GM18873 (cell line): ENCODE measurements at regions not wholly inside any gene's neighbourhood (a gene's known extent, or its start where the extent isn't known, plus 50 kb on each side); places are given as distances from the start of the nearest gene placed in this dataset.
A peak's percentile ranks its signal among the peaks of the same experiment; 100 is the strongest.
"Not testable (repeated sequence)": the region's sequence is repeated elsewhere in the genome, so short reads cannot be mapped to it uniquely, and the experiment has no call there.

Experiments used
- ATAC-seq: cut with Tn5 transposase; IDR thresholded peaks from one replicate; pipeline ENCODE4 v1.9.1; 2021; ENCODE audit warnings: mild to moderate bottlenecking, moderate library complexity, moderate number of reproducible peaks; ENCODE audit not compliant: unreplicated experiment, low FRiP score

DNA sequence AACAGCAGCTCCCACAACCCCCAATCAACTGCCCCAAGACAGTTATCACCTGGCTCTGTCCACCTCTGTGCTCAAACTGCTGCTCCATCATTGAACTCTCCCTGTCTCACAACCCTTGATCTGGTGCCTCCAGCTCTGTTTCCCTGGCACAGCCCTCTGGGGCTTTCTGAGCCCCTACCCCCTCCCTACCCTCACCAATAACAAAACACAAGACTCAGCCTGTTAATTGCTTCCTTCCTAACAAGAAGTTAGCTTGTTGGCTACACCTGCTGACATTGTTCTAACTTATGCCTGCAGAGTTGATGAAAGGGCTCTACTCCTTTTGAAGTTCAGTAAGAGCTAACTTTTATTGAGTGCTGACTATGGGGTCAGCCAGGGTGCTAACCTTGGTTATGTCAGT, 99.4 kb upstream of the FNDC3A start:
- ATAC-seq: no peak

DNA sequence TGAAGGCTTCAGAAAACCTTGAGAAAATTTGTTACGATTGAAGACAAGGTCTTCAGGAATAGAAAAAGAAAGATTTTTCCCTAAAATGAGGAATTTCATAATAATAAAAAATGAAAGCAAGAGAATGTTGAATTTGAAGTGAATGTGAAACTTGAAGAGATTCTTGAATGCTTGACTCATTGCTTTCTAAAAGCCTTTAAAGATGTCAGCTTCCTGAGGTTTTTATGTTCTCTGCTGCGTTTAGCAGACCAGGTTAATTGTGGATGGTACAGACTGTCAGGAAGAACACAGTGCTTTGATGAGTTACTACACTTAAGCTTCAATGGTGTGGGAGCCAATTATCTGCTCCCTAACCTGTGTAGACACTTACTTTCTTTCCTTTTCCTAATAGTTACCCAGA, 96.3 kb upstream of the FNDC3A start:
- ATAC-seq: no peak

DNA sequence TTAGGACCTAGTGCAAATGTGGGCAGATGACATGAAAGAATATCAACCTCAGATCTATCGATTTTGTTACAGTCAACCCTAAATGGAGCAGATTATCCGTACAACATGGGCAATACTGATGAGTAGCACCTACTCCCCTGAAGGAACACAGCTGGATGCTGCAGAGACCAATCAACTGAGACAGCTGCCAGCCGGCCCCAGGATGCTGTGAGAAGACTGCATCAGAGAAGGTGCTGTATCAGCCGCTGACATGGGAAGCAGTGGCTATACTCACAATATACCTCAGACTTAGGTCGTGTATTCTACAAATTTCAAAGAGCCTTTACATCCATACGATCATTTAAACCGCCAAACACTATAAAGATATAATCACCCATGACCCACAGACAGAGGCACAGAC, 95.9 kb upstream of the FNDC3A start:
- ATAC-seq: no peak

DNA sequence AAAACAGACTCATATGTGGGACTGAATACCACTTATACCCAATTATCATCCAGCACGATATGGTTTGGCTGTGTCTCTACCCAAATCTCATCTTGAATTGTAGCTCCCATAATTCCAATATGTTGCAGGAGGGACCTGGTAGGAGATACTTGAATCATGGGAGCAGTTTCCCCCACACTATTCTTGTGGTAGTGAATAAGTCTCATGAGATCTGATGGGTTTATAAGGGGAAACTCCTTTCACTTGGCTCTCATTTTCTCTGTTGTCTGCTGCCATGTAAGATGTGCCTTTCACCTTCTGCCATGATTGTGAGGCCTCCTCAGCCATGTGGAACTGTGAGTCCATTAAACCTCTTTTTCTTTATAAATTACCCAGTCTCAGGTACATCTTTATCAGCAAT, 91.9 kb upstream of the FNDC3A start:
- ATAC-seq: not testable (repeated sequence)

DNA sequence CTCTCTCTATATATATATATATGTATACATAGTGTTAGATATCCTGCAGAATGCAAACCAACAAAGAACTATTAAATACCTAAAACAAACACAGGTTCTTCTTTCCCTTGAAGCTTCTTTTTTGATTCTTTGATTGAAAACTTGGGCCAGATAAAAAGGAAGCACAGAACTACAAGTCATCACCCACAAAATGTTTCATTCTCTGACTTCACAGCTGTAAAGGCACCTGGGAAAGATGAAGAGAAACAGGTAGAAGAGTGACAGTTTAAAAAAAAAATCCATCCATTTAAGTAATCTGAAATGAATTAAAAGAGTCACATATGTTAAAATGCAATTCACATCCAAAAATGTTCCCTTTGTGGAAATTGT, 90.7 kb upstream of the FNDC3A start:
- no peak for ATAC-seq

DNA sequence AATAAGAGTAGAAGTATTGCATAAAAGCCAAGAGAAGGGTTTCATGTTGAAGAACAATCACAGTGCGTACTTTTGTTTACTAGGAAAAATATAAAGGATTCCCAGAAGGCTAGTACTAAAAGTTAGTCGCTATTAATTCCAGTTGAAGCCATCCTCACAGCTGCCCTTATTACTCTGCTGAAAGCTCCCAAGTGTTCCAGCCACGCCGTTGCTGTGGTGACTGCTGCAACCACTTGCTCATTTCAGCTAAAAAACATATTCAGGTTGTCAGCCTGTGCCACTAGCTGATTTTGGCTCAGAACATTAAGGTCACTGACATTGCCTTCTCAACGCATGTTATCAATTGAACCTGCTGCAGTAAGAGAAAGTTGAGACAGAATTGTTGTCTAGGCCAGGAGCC, 87.1 kb upstream of the FNDC3A start:
- no peak for ATAC-seq

DNA sequence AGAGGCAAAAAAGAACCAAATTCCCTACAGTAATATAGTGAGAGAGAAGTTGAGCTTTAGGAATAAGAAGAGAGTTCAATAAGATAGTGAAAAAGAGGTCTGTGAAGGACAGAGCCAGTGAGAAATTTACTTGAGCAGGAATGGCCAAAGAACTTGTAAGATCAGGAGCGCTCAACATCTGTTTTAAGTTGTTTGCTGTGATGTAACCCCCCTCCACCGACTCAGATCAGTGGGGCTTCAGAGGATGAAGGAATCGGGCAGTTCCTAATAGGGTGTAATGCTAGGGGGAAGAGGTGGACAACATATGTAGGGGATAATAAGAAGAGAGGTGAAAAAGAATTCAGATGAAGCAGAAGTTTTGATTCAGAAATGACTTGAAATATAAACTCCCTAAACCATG, 85.3 kb upstream of the FNDC3A start:
- no peak for ATAC-seq

DNA sequence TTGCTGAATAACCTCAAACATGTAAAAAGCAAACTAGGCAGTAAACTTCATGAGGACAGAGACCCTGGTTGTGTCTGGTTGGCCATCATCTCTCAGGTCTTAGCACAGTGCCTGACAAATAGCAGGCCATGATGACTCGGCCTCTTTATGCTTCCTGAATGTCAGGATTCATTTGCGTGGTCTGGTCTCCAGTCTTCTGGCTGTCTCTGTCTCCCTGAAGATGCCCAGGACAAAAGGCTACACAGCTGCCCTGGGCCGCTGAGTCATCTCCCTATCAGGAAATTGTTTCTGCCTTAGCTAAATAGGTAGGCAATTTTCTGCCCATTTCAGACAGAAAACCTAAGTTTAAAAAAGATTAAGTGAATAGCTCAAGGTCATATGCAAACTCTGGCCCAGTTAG, 84.1 kb upstream of the FNDC3A start:
- ATAC-seq: no peak

DNA sequence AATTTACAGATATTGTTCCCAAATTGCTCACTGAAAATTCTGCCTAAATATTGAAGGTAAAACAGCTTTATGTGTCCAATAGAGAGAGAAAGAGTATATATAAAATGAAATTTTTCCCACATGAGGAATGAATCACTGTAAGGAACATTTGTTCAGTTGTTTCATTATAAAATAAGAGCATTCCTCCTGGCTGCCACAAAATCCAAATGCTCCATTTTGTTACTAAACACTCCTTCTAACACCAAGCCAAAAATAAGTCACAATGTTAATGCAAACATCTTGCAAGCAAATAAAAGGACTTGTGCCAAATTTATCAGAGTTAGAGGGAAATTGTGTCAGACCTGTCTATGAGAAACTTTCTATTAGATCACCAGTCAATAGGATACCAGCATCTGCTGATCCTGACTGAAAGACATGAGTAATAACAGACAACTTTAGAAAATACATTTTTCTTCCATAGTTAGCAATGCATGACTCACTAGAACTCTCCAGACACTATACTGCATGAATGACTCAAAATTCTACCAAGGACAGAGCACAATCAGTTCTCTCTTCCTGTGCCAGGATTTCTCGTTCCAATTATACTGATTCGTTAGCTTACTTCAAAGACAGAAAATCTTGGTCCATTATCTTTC, 83.5 kb upstream of the FNDC3A start:
- ATAC-seq: peak; percentile 58

DNA sequence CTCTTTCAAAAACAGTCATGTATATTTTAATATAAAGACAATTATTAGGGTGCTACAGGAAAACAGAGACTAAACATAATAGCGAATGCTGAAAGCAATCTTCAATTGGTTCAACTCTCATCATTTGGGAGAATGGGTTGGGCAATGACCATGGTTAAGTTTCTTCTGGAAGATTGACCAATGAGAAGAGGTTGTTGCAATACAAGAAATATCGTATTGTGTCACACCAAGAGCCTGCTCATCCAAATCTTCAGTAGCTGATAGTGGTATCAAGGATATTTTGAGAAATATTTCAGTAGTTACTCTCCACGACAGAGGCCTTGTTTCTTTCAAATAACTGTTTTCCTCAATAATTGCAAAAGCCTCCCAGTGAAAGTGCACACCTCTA, 83.0 kb upstream of the FNDC3A start:
- ATAC-seq: no peak

DNA sequence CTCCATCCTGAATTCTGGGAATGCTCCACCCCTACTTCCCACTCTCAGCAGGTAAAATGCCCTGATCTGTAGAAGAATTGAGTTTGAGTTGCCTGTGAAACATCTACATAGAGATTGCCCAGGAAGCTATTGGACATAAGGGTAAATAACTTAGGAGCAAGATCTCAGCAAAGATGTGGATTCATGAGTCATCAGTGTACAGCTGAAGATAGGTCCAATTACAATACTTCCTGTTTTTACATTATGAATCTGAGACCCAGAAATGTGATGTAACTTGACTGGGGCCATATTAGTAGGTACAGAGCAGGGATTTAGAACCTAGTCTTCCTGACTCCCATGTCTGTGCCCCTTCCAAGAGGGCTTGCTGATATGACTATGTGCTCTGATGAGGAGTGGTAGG, 79.4 kb upstream of the FNDC3A start:
- ATAC-seq: no peak

DNA sequence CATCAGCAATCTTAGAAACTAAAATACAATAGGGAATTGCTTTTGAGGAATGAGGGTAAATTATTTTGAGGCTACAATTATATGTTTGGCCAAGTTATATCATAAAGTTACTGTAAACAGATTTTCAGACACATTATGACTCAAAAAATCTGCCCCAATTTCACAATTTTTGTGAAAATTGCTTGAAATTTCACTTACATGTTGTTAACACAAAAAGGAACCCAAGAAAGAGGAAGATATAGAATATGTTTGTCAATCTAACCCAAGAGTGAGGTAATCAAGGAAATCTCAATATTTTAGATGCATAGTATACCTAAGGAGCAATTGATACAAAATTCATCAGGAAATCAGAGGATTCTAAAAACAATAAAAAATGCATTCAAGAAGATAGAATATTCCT, 73.9 kb upstream of the FNDC3A start:
- ATAC-seq: no peak

DNA sequence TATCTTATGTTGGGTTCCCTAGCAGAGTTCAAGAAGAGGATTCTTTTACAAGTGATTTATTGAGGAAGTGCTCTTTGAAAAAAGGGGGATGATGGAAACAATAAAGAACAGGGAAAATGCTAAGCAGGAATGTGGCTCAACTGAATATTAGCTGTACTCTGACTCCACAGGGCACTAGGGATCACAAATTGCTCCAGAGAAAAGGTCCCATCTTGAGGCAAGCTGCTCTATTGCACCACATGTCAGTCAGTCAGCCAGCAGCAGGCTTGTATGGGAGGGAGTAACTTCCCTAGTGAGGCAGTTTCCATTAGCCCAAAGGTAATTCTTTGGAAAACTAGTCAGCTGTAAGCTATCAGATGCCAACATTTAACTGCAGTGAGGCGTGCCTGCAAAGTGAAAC, 73.3 kb upstream of the FNDC3A start:
- ATAC-seq: no peak

DNA sequence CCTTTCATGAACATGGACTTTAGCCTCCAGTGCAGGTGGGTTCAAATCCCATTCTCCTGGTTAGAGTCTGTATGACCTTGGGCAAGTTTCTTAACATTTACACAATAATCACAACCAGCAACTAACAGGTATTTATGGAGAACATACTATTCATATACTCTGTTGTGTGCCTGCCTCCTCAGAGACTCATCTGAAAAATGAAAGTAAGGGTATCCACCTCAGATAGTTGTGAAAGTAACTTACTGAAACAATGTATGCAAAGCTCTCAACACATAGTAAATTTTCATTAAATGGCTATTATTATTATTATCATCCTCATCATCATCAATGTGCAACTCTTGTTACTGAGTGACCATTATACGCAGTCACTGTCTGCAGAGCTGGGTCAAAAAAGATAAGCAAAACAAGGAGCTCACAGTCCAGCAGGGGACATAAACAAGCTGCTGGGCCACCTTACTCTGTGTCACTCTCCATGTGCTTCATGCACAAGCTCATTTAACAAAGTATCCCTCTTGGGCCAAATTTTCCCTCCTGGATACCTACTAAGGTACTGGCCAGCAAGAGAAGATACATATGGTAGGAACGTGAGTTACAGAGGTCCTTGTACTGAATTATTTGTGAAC, 70.9 kb upstream of the FNDC3A start:
- no peak for ATAC-seq

DNA sequence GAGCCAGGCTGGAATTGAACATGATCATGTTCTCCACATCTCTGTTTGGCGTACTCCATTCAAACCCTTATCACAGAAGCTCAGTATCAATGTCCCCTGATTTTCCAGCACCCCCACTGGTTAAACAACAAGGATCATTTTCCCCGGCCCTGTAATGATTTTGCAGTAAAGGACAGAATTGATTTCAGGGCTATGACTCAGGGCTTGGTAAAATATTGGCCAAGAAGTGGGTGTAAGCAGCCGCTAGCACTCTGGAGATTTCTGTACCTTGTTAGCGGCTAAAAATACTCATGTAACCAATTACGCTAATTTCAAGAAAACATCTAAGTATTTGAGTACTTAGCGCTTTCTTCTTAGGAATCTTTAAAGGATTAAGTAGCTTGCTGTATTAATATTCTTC, 69.5 kb upstream of the FNDC3A start:
- ATAC-seq: no peak

DNA sequence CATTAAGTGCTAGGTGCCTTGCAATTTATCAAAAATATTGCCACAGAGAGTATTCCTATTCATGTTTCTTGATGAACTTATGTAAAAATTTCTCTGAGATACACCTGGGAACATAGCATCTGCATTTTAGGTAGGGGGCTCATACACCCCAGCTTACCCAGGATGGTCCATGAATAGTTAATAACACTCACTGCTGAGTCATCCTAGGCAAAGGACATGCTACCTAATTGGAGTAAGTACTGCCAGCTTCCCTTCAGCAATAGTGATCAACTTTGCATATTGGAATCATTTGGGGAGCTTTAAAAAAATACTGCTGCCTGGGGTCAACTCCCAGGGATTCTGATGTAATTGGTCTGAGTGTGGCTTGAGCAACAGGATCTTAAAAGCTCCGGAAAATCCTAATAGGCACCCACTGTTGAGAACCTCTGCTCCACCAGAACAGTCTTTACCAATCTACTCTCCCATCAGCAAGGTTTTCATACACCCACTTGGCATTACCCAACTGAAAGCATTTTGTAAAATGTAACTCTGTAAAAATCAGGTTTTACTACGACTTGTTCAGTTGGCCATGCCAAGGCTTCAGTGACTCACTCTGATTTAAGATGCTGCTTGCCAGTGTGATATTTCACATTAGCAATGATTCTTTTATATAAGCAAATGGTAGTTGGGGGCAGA, 67.2 kb upstream of the FNDC3A start:
- no peak for ATAC-seq

DNA sequence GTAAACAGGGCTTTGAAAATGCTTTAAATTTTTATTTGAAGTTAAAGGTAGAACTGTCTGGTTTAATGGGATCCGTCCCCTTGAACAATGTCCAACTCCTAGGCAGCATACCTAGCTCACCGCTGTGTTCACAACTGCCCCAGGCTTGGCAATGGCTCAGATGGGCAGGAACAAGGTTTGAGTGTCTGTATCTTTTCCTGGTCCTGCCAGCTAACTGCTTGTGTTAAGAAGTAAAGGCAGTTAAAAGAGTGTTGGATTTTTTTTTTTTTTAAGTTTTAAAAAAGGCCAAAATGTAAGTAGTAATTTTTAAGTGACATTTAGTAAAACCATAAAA, 66.7 kb upstream of the FNDC3A start:
- no peak for ATAC-seq

DNA sequence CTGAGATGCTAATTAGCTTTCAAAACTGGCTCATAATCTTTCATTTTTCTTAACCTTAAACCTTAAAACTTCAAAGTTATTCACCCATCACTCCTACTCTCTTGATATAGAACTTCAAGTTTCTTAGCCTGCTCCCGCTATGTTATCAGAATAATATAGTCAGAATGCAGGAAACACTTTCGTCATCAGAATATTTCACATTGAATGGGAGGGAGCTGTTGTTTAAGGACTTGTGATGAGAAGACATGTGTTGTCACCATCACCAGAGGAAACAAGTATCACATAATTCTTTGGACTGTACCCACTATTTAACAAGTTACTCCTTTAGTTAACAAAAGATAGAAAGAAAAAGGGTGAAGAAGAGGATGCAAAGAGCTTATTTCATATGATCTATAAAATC, 65.0 kb upstream of the FNDC3A start:
- no peak for ATAC-seq

DNA sequence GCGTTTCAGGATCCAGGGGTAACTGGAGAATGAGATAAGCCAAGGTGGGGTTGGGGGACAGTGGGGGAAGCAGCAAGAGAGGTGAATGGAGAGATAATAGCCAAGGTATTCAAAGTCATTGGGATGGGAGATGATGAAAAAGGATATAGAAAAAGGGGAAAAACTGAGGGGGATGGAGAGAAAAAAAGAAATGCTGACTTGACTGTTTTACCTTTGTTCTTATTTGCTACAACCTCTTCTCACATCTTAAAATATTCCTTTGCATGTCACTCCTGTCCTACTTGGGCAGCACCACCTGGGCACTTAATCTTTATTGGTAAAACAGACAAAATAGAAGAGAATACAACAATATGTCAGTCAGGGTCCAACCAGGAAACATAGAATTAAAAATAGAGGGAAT, 56.0 kb upstream of the FNDC3A start:
- ATAC-seq: no peak

DNA sequence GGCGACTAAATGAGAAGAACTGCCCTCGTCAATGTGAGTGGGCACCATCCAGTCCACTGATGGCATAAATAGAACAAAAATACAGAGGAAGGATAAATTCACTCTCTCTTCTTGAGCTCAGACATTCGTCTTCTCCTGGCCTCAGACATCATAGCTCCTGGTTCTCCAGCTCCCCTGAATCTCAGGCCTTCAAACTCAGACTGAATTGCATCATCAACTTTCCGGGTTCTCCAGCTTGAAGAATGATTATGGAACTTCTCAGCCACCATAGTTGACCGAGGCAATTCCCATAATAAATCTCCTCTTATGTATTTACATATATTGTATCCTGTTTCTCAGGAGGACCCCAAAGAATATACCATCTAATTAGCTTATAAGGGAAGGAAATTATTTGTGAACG, 55.0 kb upstream of the FNDC3A start:
- no peak for ATAC-seq

DNA sequence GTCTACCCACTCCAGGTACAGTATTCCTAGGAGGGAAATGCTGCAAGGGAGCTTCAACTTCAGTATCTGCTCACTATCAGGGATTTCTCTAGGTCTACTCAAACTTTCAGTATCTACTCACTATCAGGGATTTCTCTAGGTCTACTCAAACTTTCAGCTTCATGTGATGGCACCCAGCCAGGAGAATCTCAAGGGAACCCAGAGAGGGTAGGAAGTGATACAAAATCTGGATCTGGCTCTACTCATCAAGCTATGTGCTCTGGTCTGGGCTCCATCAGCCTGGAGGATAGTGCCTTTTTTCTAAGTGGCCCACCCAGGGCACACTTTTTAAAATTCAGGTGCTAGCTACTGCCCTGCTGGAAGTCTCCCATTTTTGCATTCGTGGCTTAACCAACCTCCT, 52.3 kb upstream of the FNDC3A start:
- ATAC-seq: no peak

DNA sequence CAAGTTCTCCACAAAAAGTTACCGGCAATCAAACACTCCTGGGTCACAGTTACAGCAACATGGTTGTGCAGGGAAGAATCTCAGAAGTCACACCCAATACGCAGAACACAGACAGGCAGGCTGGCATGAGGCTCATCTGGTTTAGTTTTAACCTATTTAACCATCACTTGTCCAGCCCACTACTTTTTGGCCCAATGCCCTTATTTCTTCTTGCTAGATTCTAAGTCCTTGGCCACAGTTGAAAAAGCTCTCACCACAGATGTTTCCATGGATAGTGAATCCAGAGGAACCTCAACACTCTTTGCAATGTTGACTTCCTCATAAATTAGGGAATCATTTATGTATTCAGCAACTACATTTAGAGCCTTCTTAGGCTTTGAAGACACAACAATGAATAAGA, 50.7 kb upstream of the FNDC3A start:
- ATAC-seq: no peak
